ENCODE measurements at regions not wholly inside any gene's neighbourhood (a gene's known extent, or its start where the extent isn't known, plus 50 kb on each side); places are given as distances from the start of the nearest gene placed in this dataset.

GRCh38 chr5:2101685-2102084 lies 219.0 kb upstream of the IRX4 start:
- TF ChIP-seq CTCF (IDR thresholded peaks at IDR 0.05; ENCODE audit: low read depth, low read length, poor library complexity, severe bottlenecking) (no peak), EZH2phosphoT487 (IDR thresholded peaks at IDR 0.05; ENCODE audit: borderline replicate concordance, low read length) (no peak)

Data from DOHH2 (cell line).